HepG2 (cell line): ENCODE measurements at regions not wholly inside any gene's neighbourhood (a gene's known extent, or its start where the extent isn't known, plus 50 kb on each side); places are given as distances from the start of the nearest gene placed in this dataset.

Source experiments
- ATAC-seq: fragments of 200-7000 bp; cut with Tn5 transposase; 3 replicates; pipeline ENCODE4 v1.9.1; 2020; ENCODE audit warnings: mild to moderate bottlenecking, moderate library complexity
- BruUV-seq: library from RNA; stranded (reverse); fragments of 400-500 nt; replicated peaks from 2 replicates; lab custom pipeline; 2021; lab: Mats Ljungman, UMichigan
- CTCF ChIA-PET: fragments of 300-600 bp; formaldehyde crosslinking; extraction: SDS; loops from one replicate; lab custom pipeline; 2021; ENCODE audit warnings: low total read pairs, inconsistent platforms, low intra/inter-chr PET ratio; lab: Yijun Ruan, JAX
- POLR2A ChIA-PET: fragments of 350-600 bp; sonication (Branson Sonifier 250); formaldehyde crosslinking; loops from one replicate; lab custom pipeline; 2020; ENCODE audit warnings: antibody characterized with exemption, inconsistent platforms; lab: Yijun Ruan, JAX
- DNase-seq: peaks from one replicate; pipeline ENCODE4 v3.0.0-alpha.2; 2015; ENCODE audit warnings: low spot score
- FAIRE-seq: peaks from 3 replicates; lab custom pipeline; 2011; peaks lifted over from hg19 to GRCh38; lab: Jason Lieb, UNC
- H2AFZ ChIP-seq: one replicate; pipeline ENCODE4 v1.6.1; 2011; ENCODE audit warnings: low read length, inconsistent platforms
- H3K27ac ChIP-seq: fragments of 300-600 bp; 3 replicates; pipeline ENCODE4 v1.8.0; 2011; ENCODE audit warnings: mixed run types, mild to moderate bottlenecking, mixed read lengths, low read length, inconsistent platforms; ENCODE audit not compliant: insufficient read depth; ENCODE audit errors: extremely low read length
- H3K27me3 ChIP-seq, 2 experiments: fragments of 200-600 bp in 1 of 2; 2 replicates in 1 of 2; 3 replicates in 1 of 2; pipeline versions ENCODE4 v1.6.0 to v1.8.0; 2011; ENCODE audit warnings: low read length in 2 of 2, mild to moderate bottlenecking in 2 of 2, moderate library complexity in 2 of 2, inconsistent platforms in 1 of 2; ENCODE audit not compliant: insufficient read depth in 2 of 2, control insufficient read depth in 1 of 2
- H3K36me3 ChIP-seq, 2 experiments: fragments of 200-600 bp in 1 of 2; replicated peaks in 1 of 2; 2 replicates in 1 of 2; 3 replicates in 1 of 2; pipeline versions ENCODE4 v1.5.1 to v1.8.0; 2011; ENCODE audit warnings: low read length in 2 of 2, inconsistent platforms in 1 of 2; ENCODE audit not compliant: insufficient read depth in 2 of 2, control insufficient read depth in 1 of 2
- H3K4me1 ChIP-seq: 2 replicates; pipeline ENCODE4 v1.5.1; 2012; ENCODE audit warnings: low read length, inconsistent platforms; ENCODE audit not compliant: insufficient read depth
- H3K4me2 ChIP-seq: 2 replicates; pipeline ENCODE4 v1.6.0; 2011; ENCODE audit warnings: low read depth, low read length, inconsistent platforms
- H3K4me3 ChIP-seq, 3 experiments: fragments of 200-600 bp in 1 of 3; sonication (generic), shearing (Covaris generic) in 1 of 3; replicated peaks in 1 of 3; 2 replicates each; pipeline ENCODE4 v1.5.1; 2011 to 2016; ENCODE audit warnings: low read length in 3 of 3, inconsistent platforms in 2 of 3, low read depth in 2 of 3, mild to moderate bottlenecking in 2 of 3, control low read depth in 1 of 3, mixed read lengths in 1 of 3; ENCODE audit not compliant: insufficient read depth in 1 of 3
- H3K79me2 ChIP-seq: one replicate; pipeline ENCODE4 v1.6.1; 2011; ENCODE audit warnings: low read length, inconsistent platforms; ENCODE audit not compliant: insufficient read depth
- H3K9ac ChIP-seq: 2 replicates; pipeline ENCODE4 v1.6.0; 2011; ENCODE audit warnings: mild to moderate bottlenecking, low read depth, low read length, inconsistent platforms; ENCODE audit not compliant: insufficient read depth
- H3K9me3 ChIP-seq: 2 replicates; pipeline ENCODE4 v1.5.1; 2012; ENCODE audit warnings: mild to moderate bottlenecking, low read length
- H4K20me1 ChIP-seq: 2 replicates; pipeline ENCODE4 v1.6.0; 2011; ENCODE audit warnings: inconsistent platforms, mild to moderate bottlenecking, low read length, moderate library complexity; ENCODE audit not compliant: insufficient read depth
- CBX1 ChIP-seq: IDR thresholded peaks from one replicate; pipeline ENCODE4 v1.6.1; 2016; ENCODE audit warnings: antibody characterized with exemption, low read depth
- HNRNPK ChIP-seq: fragments of 200-400 bp; formaldehyde crosslinking; IDR thresholded peaks from 2 replicates; pipeline ENCODE4 v1.6.1; 2018; ENCODE audit warnings: low read length, low read depth, moderate library complexity, mild to moderate bottlenecking; ENCODE audit not compliant: poor library complexity, severe bottlenecking
- JDP2 ChIP-seq: sonication (generic); formaldehyde crosslinking; IDR thresholded peaks from 2 replicates; pipeline ENCODE4 v1.8.1; 2022; ENCODE audit warnings: missing genetic modification reagents, borderline replicate concordance
- NAIF1 ChIP-seq: sonication (generic); formaldehyde crosslinking; IDR thresholded peaks from 2 replicates; pipeline ENCODE4 v1.5.0; 2020; ENCODE audit warnings: mild to moderate bottlenecking, missing genetic modification reagents, borderline replicate concordance
- RBAK ChIP-seq: sonication (generic); formaldehyde crosslinking; IDR thresholded peaks from 2 replicates; pipeline ENCODE4 v1.5.1; 2020; ENCODE audit warnings: mild to moderate bottlenecking, missing genetic modification reagents
- ZBTB20 ChIP-seq: sonication (generic); formaldehyde crosslinking; IDR thresholded peaks from 2 replicates; pipeline ENCODE4 v1.8.1; 2023; ENCODE audit warnings: missing genetic modification reagents, low read depth, mild to moderate bottlenecking, borderline replicate concordance
- ZNF720 ChIP-seq: sonication (generic); formaldehyde crosslinking; IDR thresholded peaks from 2 replicates; pipeline ENCODE4 v1.4.0; 2020; ENCODE audit warnings: missing genetic modification reagents
- WGBS: methylation state at CpG from one replicate; pipeline ENCODE4 v1.1.6; 2017; ENCODE audit warnings: low lambda C conversion rate; 5-methylcytosine and 5-hydroxymethylcytosine counted together
- in situ Hi-C: cut with HindIII; loops from 2 replicates; pipeline ENCODE4 v1.10.0; 2017; ENCODE audit warnings: low pct_unique_long_range_greater_than_20kb; ENCODE audit not compliant: extremely low pct_ligation_motif_present
- intact Hi-C: fragments of 100-400 bp; cut with micrococcal nuclease; formaldehyde crosslinking; loops from one replicate; pipeline ENCODE4 v1.10.0; 2022; ENCODE audit not compliant: unreplicated experiment
- TF ChIP-seq, protein P1 (sequence below), 2 experiments: sonication (generic) in 1 of 2; formaldehyde crosslinking in 1 of 2; IDR thresholded peaks; 2 replicates each; pipeline versions ENCODE4 v1.4.0 to v1.6.1; 2018 to 2020; ENCODE audit warnings: missing genetic modification reagents in 2 of 2, borderline replicate concordance in 1 of 2, low read depth in 1 of 2, mild to moderate bottlenecking in 1 of 2, missing biosample characterization in 1 of 2
- TF ChIP-seq, protein P2 (sequence below): sonication (generic); formaldehyde crosslinking; IDR thresholded peaks from 2 replicates; pipeline ENCODE4 v1.4.0; 2020; ENCODE audit warnings: missing genetic modification reagents
- TF ChIP-seq, protein P3 (sequence below): sonication (generic); formaldehyde crosslinking; IDR thresholded peaks from 2 replicates; pipeline ENCODE4 v1.4.0; 2020; ENCODE audit warnings: missing genetic modification reagents
- TF ChIP-seq, protein P4 (sequence below): sonication (generic); formaldehyde crosslinking; IDR thresholded peaks from 2 replicates; pipeline ENCODE4 v1.8.1; 2023; ENCODE audit warnings: mild to moderate bottlenecking, inconsistent platforms, moderate library complexity, missing genetic modification reagents, borderline replicate concordance

DNA sequence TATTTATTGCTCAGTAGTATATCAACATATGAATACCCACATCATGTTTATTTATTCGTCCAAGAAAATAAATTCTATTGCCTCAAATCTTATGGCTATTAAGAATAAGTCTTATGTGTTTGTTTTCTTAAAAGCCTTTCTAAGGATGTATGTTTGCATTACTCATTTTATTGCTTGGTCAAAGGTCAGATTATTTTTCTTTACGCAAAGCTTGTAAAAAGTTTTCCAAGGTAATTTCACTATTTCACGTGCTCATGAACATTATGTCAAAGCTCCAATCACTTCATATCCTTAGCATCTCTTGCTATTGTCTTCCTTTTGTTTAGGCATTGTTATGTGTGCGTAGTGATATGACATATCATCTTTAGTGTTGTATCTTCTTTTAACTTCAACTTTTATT is 258.5 kb upstream of the FSTL5 start (continued):
- TF ChIP-seq, protein P1, sequence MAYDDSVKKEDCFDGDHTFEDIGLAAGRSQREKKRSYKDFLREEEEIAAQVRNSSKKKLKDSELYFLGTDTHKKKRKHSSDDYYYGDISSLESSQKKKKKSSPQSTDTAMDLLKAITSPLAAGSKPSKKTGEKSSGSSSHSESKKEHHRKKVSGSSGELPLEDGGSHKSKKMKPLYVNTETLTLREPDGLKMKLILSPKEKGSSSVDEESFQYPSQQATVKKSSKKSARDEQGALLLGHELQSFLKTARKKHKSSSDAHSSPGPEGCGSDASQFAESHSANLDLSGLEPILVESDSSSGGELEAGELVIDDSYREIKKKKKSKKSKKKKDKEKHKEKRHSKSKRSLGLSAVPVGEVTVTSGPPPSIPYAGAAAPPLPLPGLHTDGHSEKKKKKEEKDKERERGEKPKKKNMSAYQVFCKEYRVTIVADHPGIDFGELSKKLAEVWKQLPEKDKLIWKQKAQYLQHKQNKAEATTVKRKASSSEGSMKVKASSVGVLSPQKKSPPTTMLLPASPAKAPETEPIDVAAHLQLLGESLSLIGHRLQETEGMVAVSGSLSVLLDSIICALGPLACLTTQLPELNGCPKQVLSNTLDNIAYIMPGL (CRISPR knock-in tag; IDR thresholded peaks at IDR 0.05; ENCODE audit: borderline replicate concordance in 1 of 2, low read depth in 1 of 2) = no peak
- TF ChIP-seq ZBTB20 (CRISPR knock-in tag) (no peak), NAIF1 (CRISPR knock-in tag) (no peak), RBAK (CRISPR knock-in tag) (no peak), ZNF720 (CRISPR knock-in tag) (no peak)
- TF ChIP-seq, protein P2, sequence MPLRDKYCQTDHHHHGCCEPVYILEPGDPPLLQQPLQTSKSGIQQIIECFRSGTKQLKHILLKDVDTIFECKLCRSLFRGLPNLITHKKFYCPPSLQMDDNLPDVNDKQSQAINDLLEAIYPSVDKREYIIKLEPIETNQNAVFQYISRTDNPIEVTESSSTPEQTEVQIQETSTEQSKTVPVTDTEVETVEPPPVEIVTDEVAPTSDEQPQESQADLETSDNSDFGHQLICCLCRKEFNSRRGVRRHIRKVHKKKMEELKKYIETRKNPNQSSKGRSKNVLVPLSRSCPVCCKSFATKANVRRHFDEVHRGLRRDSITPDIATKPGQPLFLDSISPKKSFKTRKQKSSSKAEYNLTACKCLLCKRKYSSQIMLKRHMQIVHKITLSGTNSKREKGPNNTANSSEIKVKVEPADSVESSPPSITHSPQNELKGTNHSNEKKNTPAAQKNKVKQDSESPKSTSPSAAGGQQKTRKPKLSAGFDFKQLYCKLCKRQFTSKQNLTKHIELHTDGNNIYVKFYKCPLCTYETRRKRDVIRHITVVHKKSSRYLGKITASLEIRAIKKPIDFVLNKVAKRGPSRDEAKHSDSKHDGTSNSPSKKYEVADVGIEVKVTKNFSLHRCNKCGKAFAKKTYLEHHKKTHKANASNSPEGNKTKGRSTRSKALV (CRISPR knock-in tag) = no peak

DNA sequence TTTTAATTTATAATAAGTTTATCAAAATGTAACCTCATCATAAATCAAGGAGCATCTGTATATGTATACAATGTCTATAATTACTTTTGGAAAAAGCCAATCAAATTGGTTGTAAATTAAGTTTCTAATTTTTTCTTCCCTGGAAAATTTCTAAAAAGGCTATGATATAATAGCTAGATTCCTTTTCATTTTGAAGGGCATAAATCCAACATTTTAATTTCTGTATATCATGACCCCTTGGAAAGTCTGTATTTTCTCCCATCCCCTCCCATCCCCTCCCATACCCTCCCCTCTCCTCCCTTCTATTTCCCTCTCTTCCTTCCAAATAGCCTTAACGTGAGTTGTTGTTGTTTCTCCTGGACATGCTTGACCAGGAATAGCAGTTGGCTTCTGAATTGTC is 247.1 kb upstream of the FSTL5 start:
- FAIRE-seq (no peak), ATAC-seq (no peak), DNase-seq (no peak)
- Histone ChIP-seq H3K9me3 (no peaks in the 10 kb centered on the region), H3K36me3 (no peaks in the 10 kb centered on the region), H4K20me1 (no peaks in the 10 kb centered on the region), H3K4me1 (peaks cover 5% of the 10 kb centered on the region; the same call in 1 of the 2 replicates), H3K4me2 (no peak overlapping the region), H3K27me3 (no peaks in the 10 kb centered on the region), H3K27ac (no peak overlapping the region), H2AFZ (no peak overlapping the region), H3K4me3 (no peak overlapping the region), H3K9ac (no peak overlapping the region), H3K79me2 (no peaks in the 10 kb centered on the region)
- WGBS = 0% methylated on average over 1 of the region's 1 CpG
- in situ Hi-C loops (no loop called here), intact Hi-C loops (no loop called here)
- ChIA-PET POLR2A (no interaction called here), CTCF (no interaction called here)
- BruUV-seq = no TSS peak
- TF ChIP-seq JDP2 (CRISPR knock-in tag) (no peak), CBX1 (no peak), HNRNPK (peak; percentile 94)
- TF ChIP-seq, protein P3, sequence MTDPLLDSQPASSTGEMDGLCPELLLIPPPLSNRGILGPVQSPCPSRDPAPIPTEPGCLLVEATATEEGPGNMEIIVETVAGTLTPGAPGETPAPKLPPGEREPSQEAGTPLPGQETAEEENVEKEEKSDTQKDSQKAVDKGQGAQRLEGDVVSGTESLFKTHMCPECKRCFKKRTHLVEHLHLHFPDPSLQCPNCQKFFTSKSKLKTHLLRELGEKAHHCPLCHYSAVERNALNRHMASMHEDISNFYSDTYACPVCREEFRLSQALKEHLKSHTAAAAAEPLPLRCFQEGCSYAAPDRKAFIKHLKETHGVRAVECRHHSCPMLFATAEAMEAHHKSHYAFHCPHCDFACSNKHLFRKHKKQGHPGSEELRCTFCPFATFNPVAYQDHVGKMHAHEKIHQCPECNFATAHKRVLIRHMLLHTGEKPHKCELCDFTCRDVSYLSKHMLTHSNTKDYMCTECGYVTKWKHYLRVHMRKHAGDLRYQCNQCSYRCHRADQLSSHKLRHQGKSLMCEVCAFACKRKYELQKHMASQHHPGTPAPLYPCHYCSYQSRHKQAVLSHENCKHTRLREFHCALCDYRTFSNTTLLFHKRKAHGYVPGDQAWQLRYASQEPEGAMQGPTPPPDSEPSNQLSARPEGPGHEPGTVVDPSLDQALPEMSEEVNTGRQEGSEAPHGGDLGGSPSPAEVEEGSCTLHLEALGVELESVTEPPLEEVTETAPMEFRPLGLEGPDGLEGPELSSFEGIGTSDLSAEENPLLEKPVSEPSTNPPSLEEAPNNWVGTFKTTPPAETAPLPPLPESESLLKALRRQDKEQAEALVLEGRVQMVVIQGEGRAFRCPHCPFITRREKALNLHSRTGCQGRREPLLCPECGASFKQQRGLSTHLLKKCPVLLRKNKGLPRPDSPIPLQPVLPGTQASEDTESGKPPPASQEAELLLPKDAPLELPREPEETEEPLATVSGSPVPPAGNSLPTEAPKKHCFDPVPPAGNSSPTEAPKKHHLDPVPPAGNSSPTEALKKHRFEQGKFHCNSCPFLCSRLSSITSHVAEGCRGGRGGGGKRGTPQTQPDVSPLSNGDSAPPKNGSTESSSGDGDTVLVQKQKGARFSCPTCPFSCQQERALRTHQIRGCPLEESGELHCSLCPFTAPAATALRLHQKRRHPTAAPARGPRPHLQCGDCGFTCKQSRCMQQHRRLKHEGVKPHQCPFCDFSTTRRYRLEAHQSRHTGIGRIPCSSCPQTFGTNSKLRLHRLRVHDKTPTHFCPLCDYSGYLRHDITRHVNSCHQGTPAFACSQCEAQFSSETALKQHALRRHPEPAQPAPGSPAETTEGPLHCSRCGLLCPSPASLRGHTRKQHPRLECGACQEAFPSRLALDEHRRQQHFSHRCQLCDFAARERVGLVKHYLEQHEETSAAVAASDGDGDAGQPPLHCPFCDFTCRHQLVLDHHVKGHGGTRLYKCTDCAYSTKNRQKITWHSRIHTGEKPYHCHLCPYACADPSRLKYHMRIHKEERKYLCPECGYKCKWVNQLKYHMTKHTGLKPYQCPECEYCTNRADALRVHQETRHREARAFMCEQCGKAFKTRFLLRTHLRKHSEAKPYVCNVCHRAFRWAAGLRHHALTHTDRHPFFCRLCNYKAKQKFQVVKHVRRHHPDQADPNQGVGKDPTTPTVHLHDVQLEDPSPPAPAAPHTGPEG (CRISPR knock-in tag) = no peak
- TF ChIP-seq, protein P4, sequence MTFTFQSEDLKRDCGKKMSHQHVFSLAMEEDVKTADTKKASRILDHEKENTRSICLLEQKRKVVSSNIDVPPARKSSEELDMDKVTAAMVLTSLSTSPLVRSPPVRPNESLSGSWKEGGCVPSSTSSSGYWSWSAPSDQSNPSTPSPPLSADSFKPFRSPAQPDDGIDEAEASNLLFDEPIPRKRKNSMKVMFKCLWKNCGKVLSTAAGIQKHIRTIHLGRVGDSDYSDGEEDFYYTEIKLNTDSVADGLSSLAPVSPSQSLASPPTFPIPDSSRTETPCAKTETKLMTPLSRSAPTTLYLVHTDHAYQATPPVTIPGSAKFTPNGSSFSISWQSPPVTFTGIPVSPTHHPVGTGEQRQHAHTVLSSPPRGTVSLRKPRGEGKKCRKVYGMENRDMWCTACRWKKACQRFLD (CRISPR knock-in tag) = no peak
